ENCODE measurements at regions not wholly inside any gene's neighbourhood (a gene's known extent, or its start where the extent isn't known, plus 50 kb on each side); places are given as distances from the start of the nearest gene placed in this dataset.

GRCh38 chr9:129400971-129401622 is 219.8 kb downstream of the C9orf50 start:
- no peak for TF ChIP-seq CTCF (IDR thresholded peaks at IDR 0.05)
- DNase-seq = no peak
- Histone ChIP-seq H3K27ac (peak overlapping the region; percentile 60 to 73), H3K9me3 (no peaks in the 10 kb centered on the region), H3K36me3 (no peaks in the 10 kb centered on the region), H3K4me1 (peaks cover 4 to 24% (median 15%) of the 10 kb centered on the region in 4 donors), H3K27me3 (no peaks in the 10 kb centered on the region), H3K4me3 (no peak overlapping the region)
- intact Hi-C loops (cut with DNase I; ENCODE audit: low total_unique reads) = no loop called here

GRCh38 chr9:129400001-129400970 is 220.6 kb downstream of the C9orf50 start:
- intact Hi-C loops (cut with DNase I; ENCODE audit: low total_unique reads) = no loop called here
- H3K27me3 ChIP-seq = no peaks in the 10 kb centered on the region
- H3K9me3 ChIP-seq = no peaks in the 10 kb centered on the region
- H3K36me3 ChIP-seq = no peaks in the 10 kb centered on the region
- H3K4me3 ChIP-seq = no peak overlapping the region
- peak in 1 of 2 donors; percentile 63 for DNase-seq
- peaks cover 4 to 24% (median 15%) of the 10 kb centered on the region in 4 donors for H3K4me1 ChIP-seq
- no peak for TF ChIP-seq CTCF (IDR thresholded peaks at IDR 0.05)
- peak overlapping the region; percentile 60 to 73 for H3K27ac ChIP-seq

GRCh38 chr9:129399634-129399990 is 221.3 kb downstream of the C9orf50 start:
- Histone ChIP-seq H3K4me3 (no peak overlapping the region), H3K27ac (no peak overlapping the region), H3K9me3 (no peaks in the 10 kb centered on the region), H3K36me3 (no peaks in the 10 kb centered on the region), H3K27me3 (no peaks in the 10 kb centered on the region), H3K4me1 (peaks cover 4 to 24% (median 15%) of the 10 kb centered on the region in 4 donors)
- TF ChIP-seq CTCF (IDR thresholded peaks at IDR 0.05) = no peak
- intact Hi-C loops (cut with DNase I; ENCODE audit: low total_unique reads) = loop anchor here (10.0 kb wide), 1 partner anchor 215 kb away; no protein-coding TSS in a partner anchor
- peak in 1 of 2 donors; percentile 49 for DNase-seq

GRCh38 chr9:129398961-129399633 is 221.0 kb upstream of the IER5L start:
- no peaks in the 10 kb centered on the region for H3K9me3 ChIP-seq
- TF ChIP-seq CTCF (IDR thresholded peaks at IDR 0.05) = no peak
- peak in 1 of 2 donors; percentile 49 for DNase-seq
- no peaks in the 10 kb centered on the region for H3K36me3 ChIP-seq
- no peak overlapping the region for H3K27ac ChIP-seq
- H3K4me1 ChIP-seq = peaks cover 4 to 24% (median 15%) of the 10 kb centered on the region in 4 donors
- intact Hi-C loops (cut with DNase I; ENCODE audit: low total_unique reads) = loop anchor here (10.0 kb wide), 1 partner anchor 216 kb away; no protein-coding TSS in a partner anchor
- H3K27me3 ChIP-seq = no peaks in the 10 kb centered on the region
- no peak overlapping the region for H3K4me3 ChIP-seq

Measured in tibial artery (tissue), 4 donors.